Fibroblast of mammary gland (primary cell): ENCODE measurements at regions not wholly inside any gene's neighbourhood (a gene's known extent, or its start where the extent isn't known, plus 50 kb on each side); places are given as distances from the start of the nearest gene placed in this dataset.

Experiments
- DNase-seq: peaks from one replicate; pipeline ENCODE4 v3.0.0-alpha.2; 2010; ENCODE audit warnings: low read depth
- H3K4me3 ChIP-seq: 2 replicates; pipeline ENCODE4 v1.5.1; 2011; ENCODE audit warnings: low read depth, mild to moderate bottlenecking, low read length, moderate library complexity; ENCODE audit not compliant: control insufficient read depth
- CTCF ChIP-seq: conservative IDR thresholded peaks from 2 replicates; pipeline ENCODE4 v1.5.1; 2011; ENCODE audit warnings: low read depth, low read length, inconsistent platforms; ENCODE audit not compliant: control insufficient read depth, insufficient read depth

GRCh38 chr3:148532774-148533173, 164.9 kb upstream of the AGTR1 start:
- H3K4me3 ChIP-seq: no peak overlapping the region
- DNase-seq: no peak
- no peak for TF ChIP-seq CTCF

GRCh38 chr3:148534089-148534988, 163.4 kb upstream of the AGTR1 start:
- no peak for TF ChIP-seq CTCF
- DNase-seq: no peak
- no peak overlapping the region for H3K4me3 ChIP-seq

GRCh38 chr3:148535001-148535400, 162.7 kb upstream of the AGTR1 start:
- no peak overlapping the region for H3K4me3 ChIP-seq
- no peak for TF ChIP-seq CTCF
- DNase-seq: no peak

- no peak for TF ChIP-seq CTCF
- H3K4me3 ChIP-seq: no peak overlapping the region
- DNase-seq: no peak
Measured at GRCh38 chr3:148540266-148540665, 157.4 kb upstream of the AGTR1 start.

- no peak overlapping the region for H3K4me3 ChIP-seq
- TF ChIP-seq CTCF: no peak
Measured at GRCh38 chr3:148540851-148541250, 156.9 kb upstream of the AGTR1 start.

GRCh38 chr3:148546959-148547358, 150.7 kb upstream of the AGTR1 start:
- DNase-seq: no peak
- TF ChIP-seq CTCF: no peak
- no peak overlapping the region for H3K4me3 ChIP-seq

More at GRCh38 chr3:148540851-148541250, 156.9 kb upstream of the AGTR1 start:
- DNase-seq: no peak
